HG02970 (cell line): ENCODE measurements at regions not wholly inside any gene's neighbourhood (a gene's known extent, or its start where the extent isn't known, plus 50 kb on each side); places are given as distances from the start of the nearest gene placed in this dataset.
"Not testable (repeated sequence)": the region's sequence is repeated elsewhere in the genome, so short reads cannot be mapped to it uniquely, and the experiment has no call there.

ENCODE experiments used
- ATAC-seq: cut with Tn5 transposase; IDR thresholded peaks from one replicate; pipeline ENCODE4 v1.9.1; 2021; ENCODE audit warnings: mild to moderate bottlenecking, moderate library complexity, moderate number of reproducible peaks; ENCODE audit not compliant: unreplicated experiment, low FRiP score

- ATAC-seq = no peak
Measured at GRCh38 chr11:92123540-92123939, 101.1 kb upstream of the FAT3 start.

DNA sequence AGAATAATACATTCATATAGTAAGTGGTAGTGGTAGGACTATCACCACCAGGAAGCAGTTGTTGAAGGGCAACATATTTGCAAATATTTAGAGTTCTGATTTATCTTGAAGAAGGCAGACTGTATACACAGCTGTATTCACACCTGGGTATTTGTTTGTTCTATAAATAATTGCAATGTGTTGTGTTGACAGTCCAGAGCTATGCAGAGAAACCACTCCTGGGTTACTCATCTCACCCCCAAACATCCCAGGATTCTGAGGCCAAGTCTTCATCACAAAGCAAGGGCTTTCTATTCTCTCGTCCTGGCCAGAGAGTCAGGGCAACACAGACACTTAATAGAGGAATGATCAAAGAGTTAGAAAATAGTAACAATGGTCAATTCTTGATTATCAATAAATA, 102.1 kb upstream of the FAT3 start:
- no peak for ATAC-seq

- no peak for ATAC-seq
Measured at GRCh38 chr11:92111287-92111686, 113.3 kb upstream of the FAT3 start.

GRCh38 chr11:92109466-92109865, 115.2 kb upstream of the FAT3 start:
- ATAC-seq = no peak

DNA sequence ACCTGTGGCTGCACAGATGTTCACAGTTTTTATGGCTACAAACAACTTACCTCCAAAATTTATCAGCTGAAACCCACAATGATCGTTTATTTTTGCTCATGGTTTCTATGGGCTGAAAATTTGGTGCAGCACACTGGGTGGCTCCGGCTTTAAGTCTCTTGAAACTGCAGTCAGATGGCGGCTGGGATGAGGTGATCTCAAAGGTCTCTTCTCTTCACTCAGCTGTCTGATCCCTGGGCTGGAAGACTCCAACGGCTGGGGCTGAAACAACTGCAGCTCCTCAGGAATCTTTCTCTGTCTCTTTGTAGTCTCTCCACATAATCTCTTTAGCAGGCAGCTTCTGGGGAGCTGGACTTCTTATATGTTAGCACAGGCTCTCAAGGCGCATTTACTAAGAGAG, 117.3 kb upstream of the FAT3 start:
- ATAC-seq = no peak

GRCh38 chr11:92104349-92104748, 120.3 kb upstream of the FAT3 start:
- no peak for ATAC-seq

- ATAC-seq = no peak
Measured at GRCh38 chr11:92101920-92102319, 122.7 kb upstream of the FAT3 start.

- ATAC-seq = no peak
Measured at GRCh38 chr11:92099183-92099582, 125.4 kb upstream of the FAT3 start.

- no peak for ATAC-seq
Measured at GRCh38 chr11:92098172-92098571, 126.4 kb upstream of the FAT3 start.

- ATAC-seq = no peak
Measured at GRCh38 chr11:92087725-92088537, 136.7 kb upstream of the FAT3 start.

GRCh38 chr11:92083123-92083522, 141.5 kb upstream of the FAT3 start:
- no peak for ATAC-seq

DNA sequence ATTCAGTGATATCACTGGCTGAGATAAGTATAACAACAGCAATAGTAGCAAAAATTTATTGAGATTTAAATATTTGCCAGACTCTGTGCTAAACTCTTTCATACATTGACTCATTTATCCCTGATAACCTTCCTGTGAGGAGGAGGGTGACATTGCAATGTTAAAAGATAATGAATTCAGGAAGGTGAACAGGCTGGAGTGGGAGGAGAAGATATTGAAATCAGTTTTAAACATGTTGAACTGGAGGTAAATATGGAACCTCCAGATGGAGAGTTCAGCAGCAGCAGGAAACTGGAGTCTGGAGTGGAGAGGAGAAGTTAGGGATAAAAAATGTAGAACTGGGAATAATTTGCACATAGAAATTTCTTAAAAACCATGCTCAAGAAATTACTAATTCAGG, 142.0 kb upstream of the FAT3 start:
- no peak for ATAC-seq

- not testable (repeated sequence) for ATAC-seq
Measured at GRCh38 chr11:92074498-92074897, 150.1 kb upstream of the FAT3 start.

DNA sequence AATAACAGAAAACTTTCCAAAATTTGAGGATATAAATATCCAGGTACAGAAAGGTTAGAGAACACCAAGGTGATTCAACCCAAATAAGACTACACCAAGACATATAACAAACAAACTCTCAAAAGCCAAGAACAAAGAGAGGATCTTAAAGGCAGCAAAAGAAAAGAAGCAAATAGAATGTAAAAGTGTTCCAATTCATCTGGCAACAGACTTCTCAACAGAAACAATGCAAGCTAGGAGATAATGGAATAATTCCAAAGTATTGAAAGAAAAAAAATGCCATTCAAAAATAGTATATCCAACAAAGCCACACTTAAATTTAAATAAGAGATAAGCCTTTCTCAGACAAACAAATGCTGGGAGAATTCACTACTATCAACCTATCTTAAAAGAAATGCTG, 153.0 kb upstream of the FAT3 start:
- no peak for ATAC-seq

- ATAC-seq = no peak
Measured at GRCh38 chr11:92070026-92070889, 154.4 kb upstream of the FAT3 start.

GRCh38 chr11:92067016-92067415, 157.6 kb upstream of the FAT3 start:
- no peak for ATAC-seq

DNA sequence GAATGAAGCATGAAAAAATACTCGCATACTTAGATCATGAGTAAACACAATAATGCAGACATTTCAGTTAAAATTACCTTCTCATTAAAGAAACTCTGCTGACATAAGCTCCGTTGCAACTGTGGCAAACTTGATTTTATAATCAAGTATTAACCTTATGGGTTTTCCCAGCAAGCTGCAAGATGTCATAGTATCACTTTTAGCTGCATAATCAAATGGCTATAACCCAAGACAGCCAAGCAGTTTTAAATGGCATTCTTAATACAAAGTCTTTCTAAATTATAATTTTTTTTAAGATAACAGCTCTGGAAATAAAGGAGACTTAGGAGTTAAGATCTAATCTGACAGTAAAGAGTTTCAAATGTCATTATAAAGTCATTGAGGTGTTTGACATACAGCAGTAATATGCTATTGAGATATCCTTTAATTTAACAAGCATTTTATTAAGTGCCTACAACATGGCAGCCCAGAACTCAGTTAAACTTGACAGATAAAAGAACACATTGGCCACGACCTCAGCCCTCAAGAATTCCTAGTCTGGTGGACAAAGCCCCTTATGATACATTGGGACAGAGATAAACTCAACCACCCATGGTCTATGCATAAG, 163.1 kb upstream of the FAT3 start:
- ATAC-seq = no peak

- no peak for ATAC-seq
Measured at GRCh38 chr11:92057849-92058442, 166.7 kb upstream of the FAT3 start.

GRCh38 chr11:92053216-92053615, 171.4 kb upstream of the FAT3 start:
- no peak for ATAC-seq

GRCh38 chr11:92050305-92050704, 174.3 kb upstream of the FAT3 start:
- no peak for ATAC-seq

DNA sequence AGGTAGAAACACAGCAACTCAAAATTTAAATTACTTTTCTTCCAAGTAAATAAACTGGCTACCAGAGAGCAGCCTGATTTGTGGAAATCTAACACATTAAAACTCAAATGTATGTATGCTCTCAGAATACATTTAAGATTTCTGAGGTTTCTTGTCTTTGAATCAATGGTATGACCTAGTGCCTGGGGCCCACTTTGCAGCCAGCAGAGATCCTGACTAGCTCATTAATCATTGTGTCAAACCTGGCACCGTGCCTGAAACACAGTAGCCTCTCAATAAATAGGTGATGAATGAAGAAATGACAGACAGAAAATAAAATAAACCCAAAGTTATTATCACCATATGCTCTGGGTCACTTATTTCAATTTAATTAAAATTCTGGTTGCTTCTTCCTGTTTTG, 176.2 kb upstream of the FAT3 start:
- no peak for ATAC-seq
